HEK293T (cell line): ENCODE measurements at regions not wholly inside any gene's neighbourhood (a gene's known extent, or its start where the extent isn't known, plus 50 kb on each side); places are given as distances from the start of the nearest gene placed in this dataset.

Source experiments
- CTCF ChIA-PET: fragments of 350-600 bp; formaldehyde crosslinking; extraction: SDS; loops from one replicate; lab custom pipeline; 2021; ENCODE audit warnings: antibody characterized with exemption, inconsistent platforms; lab: Yijun Ruan, JAX
- POLR2A ChIA-PET: fragments of 350-600 bp; formaldehyde crosslinking; extraction: SDS; loops from one replicate; lab custom pipeline; 2020; ENCODE audit warnings: antibody characterized with exemption, inconsistent platforms; lab: Yijun Ruan, JAX
- DNase-seq: peaks from one replicate; pipeline ENCODE4 v3.0.0; 2012; ENCODE audit warnings: mixed read lengths; ENCODE audit errors: extremely low spot score
- ARNT ChIP-seq: fragments of 450-650 bp; IDR thresholded peaks from 2 replicates; pipeline ENCODE4 v1.6.1; 2017; ENCODE audit warnings: mild to moderate bottlenecking
- BHLHE40 ChIP-seq: fragments of 450-650 bp; IDR thresholded peaks from 2 replicates; pipeline ENCODE4 v1.6.1; 2016; ENCODE audit warnings: mild to moderate bottlenecking, moderate library complexity, borderline replicate concordance
- CTBP1 ChIP-seq: fragments of 450-650 bp; IDR thresholded peaks from 2 replicates; pipeline ENCODE4 v1.6.1; 2016; ENCODE audit warnings: borderline replicate concordance
- ELF4 ChIP-seq: fragments of 450-650 bp; IDR thresholded peaks from 2 replicates; pipeline ENCODE4 v1.6.1; 2017; ENCODE audit warnings: antibody characterized with exemption
- FOXA1 ChIP-seq: fragments of 450-650 bp; IDR thresholded peaks from 2 replicates; pipeline ENCODE4 v1.6.1; 2016; ENCODE audit warnings: mild to moderate bottlenecking
- FOXK2 ChIP-seq: fragments of 450-650 bp; IDR thresholded peaks from 2 replicates; pipeline ENCODE4 v1.6.1; 2016; ENCODE audit warnings: mild to moderate bottlenecking
- FOXM1 ChIP-seq: fragments of 450-650 bp; IDR thresholded peaks from 2 replicates; pipeline ENCODE4 v1.6.1; 2017; ENCODE audit warnings: mild to moderate bottlenecking, borderline replicate concordance
- HDGF ChIP-seq: fragments of 450-650 bp; IDR thresholded peaks from 2 replicates; pipeline ENCODE4 v1.6.1; 2017; ENCODE audit warnings: antibody characterized with exemption, borderline replicate concordance
- L3MBTL2 ChIP-seq: fragments of 450-650 bp; conservative IDR thresholded peaks from 2 replicates; pipeline ENCODE4 v1.6.1; 2016; ENCODE audit warnings: mild to moderate bottlenecking
- LEF1 ChIP-seq: fragments of 450-650 bp; IDR thresholded peaks from 2 replicates; pipeline ENCODE4 v1.6.1; 2017; ENCODE audit warnings: mild to moderate bottlenecking, borderline replicate concordance
- NFRKB ChIP-seq: fragments of 450-650 bp; IDR thresholded peaks from 2 replicates; pipeline ENCODE4 v1.6.1; 2016; ENCODE audit warnings: mild to moderate bottlenecking, moderate library complexity
- SP1 ChIP-seq: fragments of 450-650 bp; IDR thresholded peaks from 2 replicates; pipeline ENCODE4 v1.6.1; 2017
- SUZ12 ChIP-seq: fragments of 450-650 bp; IDR thresholded peaks from 2 replicates; pipeline ENCODE4 v1.6.1; 2016; ENCODE audit warnings: mild to moderate bottlenecking
- TARDBP ChIP-seq: fragments of 450-650 bp; IDR thresholded peaks from 2 replicates; pipeline ENCODE4 v1.6.1; 2016
- ZNF384 ChIP-seq: fragments of 450-650 bp; IDR thresholded peaks from 2 replicates; pipeline ENCODE4 v1.6.1; 2016
- TF ChIP-seq, protein P1 (sequence below): fragments of 450-650 bp; IDR thresholded peaks from 2 replicates; pipeline ENCODE4 v1.6.1; 2016

DNA sequence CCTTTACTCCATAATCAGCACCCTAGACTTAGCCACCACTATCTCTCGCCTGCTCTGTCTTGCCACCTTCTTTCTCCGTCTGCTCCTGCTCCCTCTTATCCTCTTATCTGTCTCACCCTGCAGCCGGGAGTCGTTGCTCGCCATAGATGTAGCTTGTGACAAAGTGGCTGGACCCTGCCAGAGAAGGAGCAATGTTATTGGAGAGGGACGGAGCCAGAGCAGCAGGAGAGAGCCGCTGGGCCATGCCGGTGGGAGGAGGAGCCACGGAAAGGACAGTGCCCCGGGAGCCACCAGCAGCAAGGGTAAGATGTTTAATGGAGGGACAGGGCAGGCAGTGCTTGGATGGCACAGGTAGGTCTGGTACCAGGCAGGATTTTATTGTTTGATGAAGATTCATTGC, 137.3 kb downstream of the SEC61B start:
- ChIA-PET CTCF (no interaction called here), POLR2A (no interaction called here)
- no peak for TF ChIP-seq HDGF
- no peak for TF ChIP-seq SP1
- TF ChIP-seq FOXM1: no peak
- no peak for TF ChIP-seq ARNT
- no peak for TF ChIP-seq L3MBTL2
- no peak for TF ChIP-seq BHLHE40
- no peak for TF ChIP-seq NFRKB
- TF ChIP-seq ZNF384: no peak
- TF ChIP-seq, protein P1, sequence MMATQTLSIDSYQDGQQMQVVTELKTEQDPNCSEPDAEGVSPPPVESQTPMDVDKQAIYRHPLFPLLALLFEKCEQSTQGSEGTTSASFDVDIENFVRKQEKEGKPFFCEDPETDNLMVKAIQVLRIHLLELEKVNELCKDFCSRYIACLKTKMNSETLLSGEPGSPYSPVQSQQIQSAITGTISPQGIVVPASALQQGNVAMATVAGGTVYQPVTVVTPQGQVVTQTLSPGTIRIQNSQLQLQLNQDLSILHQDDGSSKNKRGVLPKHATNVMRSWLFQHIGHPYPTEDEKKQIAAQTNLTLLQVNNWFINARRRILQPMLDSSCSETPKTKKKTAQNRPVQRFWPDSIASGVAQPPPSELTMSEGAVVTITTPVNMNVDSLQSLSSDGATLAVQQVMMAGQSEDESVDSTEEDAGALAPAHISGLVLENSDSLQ: no peak
- TF ChIP-seq SUZ12: no peak
- TF ChIP-seq FOXA1: no peak
- no peak for TF ChIP-seq FOXK2
- TF ChIP-seq TARDBP: no peak
- TF ChIP-seq LEF1: no peak
- no peak for TF ChIP-seq CTBP1
- TF ChIP-seq ELF4: no peak
- DNase-seq: no peak

DNA sequence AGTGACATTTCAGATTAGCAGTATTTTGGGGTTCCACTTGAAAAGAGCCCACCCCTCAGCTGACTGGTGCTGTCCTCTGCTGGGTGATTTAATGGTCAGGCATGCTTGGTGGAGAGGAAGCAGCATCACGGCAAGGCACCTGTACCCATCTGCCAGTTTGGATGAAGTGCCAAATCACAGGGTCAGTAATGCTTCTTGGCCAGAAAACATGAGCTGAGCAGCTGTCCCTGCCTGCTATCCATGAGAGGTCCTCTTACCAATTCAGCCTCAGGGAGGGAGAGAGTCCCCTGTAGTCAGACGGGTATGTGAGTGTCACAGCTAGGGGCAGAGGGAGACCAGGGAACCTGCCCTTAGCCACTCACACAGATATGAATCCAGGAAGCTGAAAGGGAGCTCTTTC, 137.9 kb downstream of the SEC61B start:
- TF ChIP-seq FOXK2 (no peak), CTBP1 (no peak), FOXM1 (no peak), NFRKB (no peak), L3MBTL2 (no peak), TARDBP (no peak), HDGF (no peak), SUZ12 (no peak), SP1 (no peak), ARNT (no peak), LEF1 (no peak), FOXA1 (no peak)
- TF ChIP-seq, protein P1: no peak
- CTCF ChIA-PET: no interaction called here
- POLR2A ChIA-PET: no interaction called here
- no peak for DNase-seq

DNA sequence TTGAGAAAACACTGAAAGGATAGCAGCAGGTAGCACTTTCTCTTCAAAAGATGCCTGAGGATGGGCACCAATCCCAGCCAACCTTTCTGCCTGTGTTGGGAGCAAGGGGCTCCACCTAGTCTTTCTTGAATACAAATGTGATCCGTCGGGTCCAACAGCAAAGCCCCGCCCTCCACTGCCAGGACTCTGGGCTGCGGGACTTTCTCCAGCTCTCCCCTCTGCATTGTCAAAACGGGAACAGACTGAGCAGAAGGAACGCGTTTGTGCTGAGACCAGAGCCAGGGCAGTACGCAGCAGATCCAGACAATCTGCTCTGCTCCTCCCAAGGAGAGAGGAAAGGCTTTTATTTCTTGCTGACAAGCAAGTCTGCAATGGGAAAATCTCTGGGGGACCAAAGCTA, 139.7 kb downstream of the SEC61B start:
- TF ChIP-seq HDGF (no peak), CTBP1 (no peak)
- CTCF ChIA-PET: no interaction called here
- no peak for DNase-seq
- POLR2A ChIA-PET: no interaction called here

DNA sequence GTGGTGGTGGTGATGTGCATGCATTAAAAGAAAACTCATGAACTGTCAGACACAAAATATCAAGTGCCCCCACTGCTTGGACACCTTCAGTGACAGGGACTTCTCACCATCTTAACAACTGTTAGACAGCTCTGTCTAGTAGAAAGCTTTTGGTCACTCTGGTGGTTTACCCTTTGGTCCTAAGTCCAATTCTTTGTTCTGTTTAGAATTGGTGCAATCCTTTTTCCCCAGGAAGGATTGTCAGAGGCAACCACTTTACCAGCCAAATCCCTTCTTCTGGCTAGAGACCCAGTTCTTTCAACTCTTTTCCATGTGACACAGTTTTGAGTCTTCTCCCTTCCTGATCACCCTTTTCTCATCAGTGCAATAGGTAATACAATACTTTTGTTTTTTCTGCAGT, 140.2 kb downstream of the SEC61B start:
- DNase-seq: no peak
- CTCF ChIA-PET: no interaction called here
- POLR2A ChIA-PET: no interaction called here
- TF ChIP-seq SUZ12: no peak
- TF ChIP-seq LEF1: no peak
- TF ChIP-seq SP1: no peak
- no peak for TF ChIP-seq TARDBP
- no peak for TF ChIP-seq FOXM1
- TF ChIP-seq HDGF: no peak
- TF ChIP-seq L3MBTL2: no peak

DNA sequence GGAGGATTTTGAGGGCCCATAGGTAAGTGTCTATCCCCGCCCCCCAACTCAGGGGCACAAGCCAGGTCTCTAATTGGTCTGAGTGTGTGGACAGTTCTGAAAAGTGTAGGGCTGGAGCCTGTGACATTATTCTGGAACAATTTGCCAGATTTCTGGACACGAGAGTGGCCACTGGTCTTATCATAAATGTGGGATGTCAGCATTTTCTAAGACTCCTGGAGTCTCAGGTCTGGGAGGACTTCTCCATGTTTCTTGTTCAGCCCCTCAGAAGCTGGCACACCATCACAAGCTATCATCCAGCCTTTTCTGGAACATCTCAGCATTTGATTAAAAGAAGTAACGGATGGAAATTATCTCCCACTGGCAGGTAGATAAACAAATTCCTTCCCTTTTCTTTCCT, 141.4 kb downstream of the SEC61B start:
- TF ChIP-seq SP1 (no peak), FOXM1 (no peak), LEF1 (no peak), FOXA1 (no peak), CTBP1 (no peak), SUZ12 (no peak), TARDBP (no peak), NFRKB (no peak), BHLHE40 (no peak), L3MBTL2 (no peak), ARNT (no peak), HDGF (no peak), FOXK2 (no peak)
- TF ChIP-seq, protein P1: no peak
- DNase-seq: no peak
- CTCF ChIA-PET: no interaction called here
- POLR2A ChIA-PET: no interaction called here

DNA sequence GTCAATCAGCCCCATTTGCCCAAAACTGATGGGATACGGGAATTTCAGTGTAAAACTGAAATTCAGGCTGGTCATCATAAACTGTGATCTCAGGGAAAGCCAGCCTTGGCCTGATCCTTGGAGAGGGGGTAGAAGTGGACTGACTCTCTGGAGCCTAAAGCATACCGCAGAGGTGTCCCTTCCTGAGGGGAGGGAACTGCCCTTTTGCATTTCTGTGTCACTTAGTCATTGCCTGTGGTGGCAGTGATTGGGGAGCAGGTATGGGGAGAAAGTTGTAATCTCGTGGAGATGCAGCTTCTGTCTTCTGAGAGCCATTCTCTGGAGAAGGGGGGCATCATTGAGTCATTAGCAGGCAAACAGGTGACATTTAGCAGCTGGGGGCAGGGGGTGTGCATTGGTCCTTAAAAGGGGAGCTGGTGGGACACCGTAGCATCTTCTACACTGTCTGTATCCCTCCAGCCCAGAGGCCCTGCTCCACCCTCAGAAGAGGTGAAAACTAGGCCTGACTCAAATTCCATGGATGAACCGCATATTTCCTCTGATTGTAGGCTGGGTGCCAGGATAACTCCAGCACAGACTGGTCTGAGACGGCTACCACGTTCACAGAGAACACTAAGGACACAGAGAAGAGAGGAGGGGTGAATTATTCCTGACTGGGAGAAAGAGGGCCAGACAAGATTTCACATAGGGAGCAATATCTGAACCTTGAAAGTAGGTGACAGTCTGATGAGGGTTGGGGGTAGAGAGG, 143.3 kb downstream of the SEC61B start:
- ChIA-PET POLR2A (no interaction called here), CTCF (no interaction called here)
- TF ChIP-seq ZNF384 (no peak), FOXA1 (no peak), BHLHE40 (no peak), SP1 (no peak), LEF1 (no peak), NFRKB (no peak), TARDBP (no peak), ARNT (no peak), HDGF (no peak), CTBP1 (no peak), L3MBTL2 (no peak)
- no peak for DNase-seq

DNA sequence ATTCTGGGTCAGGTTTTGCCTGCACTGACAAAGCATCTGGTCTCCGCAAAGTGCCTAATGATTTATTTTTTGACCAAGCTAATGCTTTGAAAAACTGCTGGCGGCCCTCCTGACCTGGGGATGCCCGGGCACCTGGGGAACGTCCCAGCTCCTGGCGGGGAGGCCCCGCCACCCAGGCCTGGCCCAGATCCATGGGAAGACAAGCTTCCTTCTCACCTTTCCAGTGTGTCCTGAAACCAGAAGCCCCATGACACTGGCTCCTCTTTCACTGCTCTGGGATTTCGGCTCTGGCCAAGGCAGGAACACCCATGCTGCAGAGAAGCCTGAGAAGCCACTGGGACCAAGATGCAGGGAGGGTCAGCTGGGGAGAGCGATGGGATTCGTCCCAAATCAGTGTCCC, 144.1 kb downstream of the SEC61B start:
- TF ChIP-seq NFRKB: no peak
- no peak for DNase-seq
- ChIA-PET CTCF (no interaction called here), POLR2A (no interaction called here)
